ENCODE measurements at regions not wholly inside any gene's neighbourhood (a gene's known extent, or its start where the extent isn't known, plus 50 kb on each side); places are given as distances from the start of the nearest gene placed in this dataset.

- DNase-seq (ENCODE audit: low read depth, low spot score) = no peak
Observed at GRCh38 chr5:142378737-142379634, 54.2 kb upstream of the SPRY4 start.

- no peak for DNase-seq (ENCODE audit: low read depth, low spot score)
Observed at GRCh38 chr5:142375944-142376411, 51.2 kb upstream of the SPRY4 start.
